H1 (cell line): ENCODE measurements at regions not wholly inside any gene's neighbourhood (a gene's known extent, or its start where the extent isn't known, plus 50 kb on each side); places are given as distances from the start of the nearest gene placed in this dataset.

Experiments used
- CTCF ChIA-PET: fragments of 300-600 bp; sonication (Branson Sonifier 250); formaldehyde crosslinking; loops from one replicate; lab custom pipeline; 2021; ENCODE audit not compliant: partially characterized antibody; lab: Charles Lee
- POLR2A ChIA-PET: fragments of 300-600 bp; sonication (Branson Sonifier 250); formaldehyde crosslinking; loops from one replicate; lab custom pipeline; 2021; ENCODE audit warnings: inconsistent platforms; ENCODE audit not compliant: partially characterized antibody; lab: Charles Lee
- DNase-seq, 2 experiments: peaks; one replicate each; pipeline versions ENCODE4 v3.0.0 to v3.0.0-alpha.2; 2010 to 2022; ENCODE audit warnings: low spot score in 2 of 2, low read depth in 1 of 2, mixed read lengths in 1 of 2
- FAIRE-seq: peaks from 2 replicates; lab custom pipeline; 2011; peaks lifted over from hg19 to GRCh38; lab: Jason Lieb, UNC
- H2AFZ ChIP-seq: 2 replicates; pipeline ENCODE4 v1.8.1; 2012; ENCODE audit warnings: low read length, inconsistent platforms
- H2AK5ac ChIP-seq: 2 replicates; pipeline ENCODE4 v1.6.1; 2013; ENCODE audit warnings: low read depth, low read length
- H2BK120ac ChIP-seq: replicated peaks from 2 replicates; pipeline ENCODE3; 2013; ENCODE audit warnings: low read depth, low read length, inconsistent platforms
- H2BK12ac ChIP-seq: 2 replicates; pipeline ENCODE4 v1.6.1; 2013; ENCODE audit warnings: low read depth, low read length
- H2BK15ac ChIP-seq: 2 replicates; pipeline ENCODE4 v1.6.1; 2013; ENCODE audit warnings: low read length
- H2BK20ac ChIP-seq: 2 replicates; pipeline ENCODE4 v1.6.1; 2013; ENCODE audit warnings: low read length
- H2BK5ac ChIP-seq: 2 replicates; pipeline ENCODE4 v1.6.1; 2013; ENCODE audit warnings: low read depth, low read length
- H3K14ac ChIP-seq: 2 replicates; pipeline ENCODE4 v1.6.1; 2013; ENCODE audit warnings: inconsistent platforms; ENCODE audit not compliant: insufficient read length
- H3K18ac ChIP-seq: 2 replicates; pipeline ENCODE4 v1.6.1; 2013; ENCODE audit warnings: low read length; ENCODE audit errors: extremely low read depth
- H3K23ac ChIP-seq: 2 replicates; pipeline ENCODE4 v1.6.1; 2013; ENCODE audit warnings: inconsistent platforms; ENCODE audit not compliant: insufficient read length
- H3K23me2 ChIP-seq: 2 replicates; pipeline ENCODE4 v1.6.1; 2013; ENCODE audit warnings: low read depth, low read length
- H3K27ac ChIP-seq: 2 replicates; pipeline ENCODE4 v1.6.1; 2011; ENCODE audit warnings: low read depth, low read length, inconsistent platforms
- H3K27me3 ChIP-seq, 4 experiments: replicated peaks in 1 of 4; 1 replicate in 1 of 4; 2 replicates in 3 of 4; pipeline versions ENCODE4 v1.6.1 to v1.8.1; 2011 to 2013; ENCODE audit warnings: low read length in 3 of 4, mild to moderate bottlenecking in 3 of 4, inconsistent platforms in 2 of 4, mixed read lengths in 2 of 4, moderate library complexity in 1 of 4; ENCODE audit not compliant: control insufficient read depth in 3 of 4, insufficient read depth in 3 of 4; ENCODE audit errors: extremely low read depth in 1 of 4
- H3K36me3 ChIP-seq, 4 experiments: 2 replicates each; pipeline versions ENCODE4 v1.6.1 to v1.8.1; 2011 to 2013; ENCODE audit warnings: mild to moderate bottlenecking in 4 of 4, low read length in 3 of 4, moderate library complexity in 2 of 4, control low read depth in 1 of 4, inconsistent platforms in 1 of 4; ENCODE audit not compliant: insufficient read depth in 4 of 4, control insufficient read depth in 2 of 4
- H3K4ac ChIP-seq: replicated peaks from 2 replicates; pipeline ENCODE3; 2013; ENCODE audit warnings: low read length, low read depth, mixed read lengths, inconsistent platforms; ENCODE audit not compliant: insufficient read length
- H3K4me1 ChIP-seq, 4 experiments: replicated peaks in 1 of 4; 1 replicate in 1 of 4; 2 replicates in 3 of 4; pipeline versions ENCODE4 v1.6.1 to v1.8.1; 2011 to 2013; ENCODE audit warnings: low read length in 3 of 4, inconsistent platforms in 2 of 4, mixed read lengths in 1 of 4; ENCODE audit not compliant: insufficient read depth in 4 of 4, control insufficient read depth in 3 of 4
- H3K4me2 ChIP-seq, 2 experiments: 2 replicates each; pipeline versions ENCODE4 v1.6.1 to v1.8.1; 2011 to 2013; ENCODE audit warnings: low read depth in 2 of 2, low read length in 2 of 2, control low read depth in 1 of 2, inconsistent platforms in 1 of 2, mild to moderate bottlenecking in 1 of 2; ENCODE audit not compliant: insufficient read depth in 1 of 2
- H3K4me3 ChIP-seq, 4 experiments: fragments of 200-600, 300-600 bp in 1 of 4; sonication (generic), shearing (Covaris generic), sonication (Bioruptor Twin) in 1 of 4; 2 replicates each; pipeline versions ENCODE4 v1.5.1 to v1.8.1; 2011 to 2016; ENCODE audit warnings: low read length in 4 of 4, low read depth in 3 of 4, control low read depth in 2 of 4, inconsistent platforms in 2 of 4, mild to moderate bottlenecking in 2 of 4, mixed read lengths in 1 of 4, moderate library complexity in 1 of 4; ENCODE audit not compliant: insufficient read depth in 2 of 4; ENCODE audit errors: extremely low read depth in 1 of 4
- H3K56ac ChIP-seq: replicated peaks from 2 replicates; pipeline ENCODE3; 2013; ENCODE audit warnings: low read depth, mild to moderate bottlenecking, mixed read lengths, low read length, inconsistent platforms; ENCODE audit not compliant: insufficient read length
- H3K79me1 ChIP-seq: 2 replicates; pipeline ENCODE4 v1.6.1; 2013; ENCODE audit warnings: low read depth, low read length, control low read depth
- H3K79me2 ChIP-seq, 2 experiments: 2 replicates each; pipeline versions ENCODE4 v1.6.1 to v1.8.1; 2012 to 2013; ENCODE audit warnings: low read length in 2 of 2, mild to moderate bottlenecking in 2 of 2, inconsistent platforms in 1 of 2; ENCODE audit not compliant: insufficient read depth in 2 of 2, control insufficient read depth in 1 of 2
- H3K9ac ChIP-seq, 4 experiments: replicated peaks in 1 of 4; 1 replicate in 1 of 4; 2 replicates in 3 of 4; pipeline versions ENCODE4 v1.6.1 to v1.8.1; 2011 to 2013; ENCODE audit warnings: low read depth in 3 of 4, low read length in 3 of 4, control low read depth in 2 of 4, mild to moderate bottlenecking in 2 of 4, moderate library complexity in 2 of 4, inconsistent platforms in 1 of 4; ENCODE audit errors: extremely low read depth in 1 of 4
- H3K9me3 ChIP-seq, 2 experiments: 2 replicates each; pipeline versions ENCODE4 v1.6.1 to v1.8.1; 2012 to 2013; ENCODE audit warnings: mild to moderate bottlenecking in 2 of 2, moderate library complexity in 2 of 2, control low read depth in 1 of 2, inconsistent platforms in 1 of 2, low read depth in 1 of 2, low read length in 1 of 2, mixed read lengths in 1 of 2; ENCODE audit not compliant: insufficient read depth in 2 of 2
- H4K20me1 ChIP-seq, 2 experiments: replicated peaks in 1 of 2; 2 replicates each; pipeline versions ENCODE3 to v1.8.1; 2011 to 2013; ENCODE audit warnings: inconsistent platforms in 2 of 2, low read length in 2 of 2, mild to moderate bottlenecking in 1 of 2; ENCODE audit not compliant: insufficient read depth in 2 of 2, control insufficient read depth in 1 of 2
- H4K5ac ChIP-seq: 2 replicates; pipeline ENCODE4 v1.6.1; 2013; ENCODE audit warnings: low read length, low read depth, mixed read lengths, inconsistent platforms; ENCODE audit not compliant: insufficient read length
- H4K8ac ChIP-seq: 2 replicates; pipeline ENCODE4 v1.8.0; 2013; ENCODE audit warnings: mild to moderate bottlenecking, moderate library complexity, low read length, inconsistent platforms; ENCODE audit not compliant: insufficient read depth; ENCODE audit errors: extremely low read depth
- H4K91ac ChIP-seq: replicated peaks from 2 replicates; pipeline ENCODE3; 2013; ENCODE audit warnings: low read length, mixed read lengths, inconsistent platforms; ENCODE audit not compliant: insufficient read length
- CBX8 ChIP-seq: fragments of 300-800, 300-1000 bp; sonication (generic); IDR thresholded peaks from 2 replicates; pipeline ENCODE4 v1.7.1; 2016; ENCODE audit warnings: low read depth, low read length, borderline replicate concordance
- POU5F1 ChIP-seq: IDR thresholded peaks from 2 replicates; pipeline ENCODE4 v1.6.1; 2011; ENCODE audit warnings: low read depth, mild to moderate bottlenecking, low read length, moderate library complexity
- SP4 ChIP-seq: IDR thresholded peaks from 2 replicates; pipeline ENCODE4 v1.6.1; 2012; ENCODE audit warnings: low read length, inconsistent platforms
- TCF12 ChIP-seq: IDR thresholded peaks from 2 replicates; pipeline ENCODE4 v1.6.1; 2011; ENCODE audit warnings: low read depth, mild to moderate bottlenecking, low read length
- ZNF274 ChIP-seq: IDR thresholded peaks from 2 replicates; pipeline ENCODE4 v1.7.0; 2012; ENCODE audit warnings: low read length, borderline replicate concordance; ENCODE audit errors: extremely low read depth
- whole genome bisulfite sequencing, 2 experiments: shearing (Covaris generic) in 1 of 2; methylation state at CpG; one replicate each; pipeline versions ENCODE4 v1.1.6 to v1.1.7; 2013 to 2015; ENCODE audit warnings: low lambda C conversion rate in 2 of 2, mixed read lengths in 2 of 2, inconsistent platforms in 1 of 2, low coverage in 1 of 2, missing lambda C conversion rate in 1 of 2; ENCODE audit not compliant: insufficient replicate concordance in 2 of 2, insufficient coverage in 1 of 2, insufficient read length in 1 of 2; ENCODE audit errors: extremely low coverage in 1 of 2, missing lambda C conversion rate in 1 of 2; 5-methylcytosine and 5-hydroxymethylcytosine counted together

DNA sequence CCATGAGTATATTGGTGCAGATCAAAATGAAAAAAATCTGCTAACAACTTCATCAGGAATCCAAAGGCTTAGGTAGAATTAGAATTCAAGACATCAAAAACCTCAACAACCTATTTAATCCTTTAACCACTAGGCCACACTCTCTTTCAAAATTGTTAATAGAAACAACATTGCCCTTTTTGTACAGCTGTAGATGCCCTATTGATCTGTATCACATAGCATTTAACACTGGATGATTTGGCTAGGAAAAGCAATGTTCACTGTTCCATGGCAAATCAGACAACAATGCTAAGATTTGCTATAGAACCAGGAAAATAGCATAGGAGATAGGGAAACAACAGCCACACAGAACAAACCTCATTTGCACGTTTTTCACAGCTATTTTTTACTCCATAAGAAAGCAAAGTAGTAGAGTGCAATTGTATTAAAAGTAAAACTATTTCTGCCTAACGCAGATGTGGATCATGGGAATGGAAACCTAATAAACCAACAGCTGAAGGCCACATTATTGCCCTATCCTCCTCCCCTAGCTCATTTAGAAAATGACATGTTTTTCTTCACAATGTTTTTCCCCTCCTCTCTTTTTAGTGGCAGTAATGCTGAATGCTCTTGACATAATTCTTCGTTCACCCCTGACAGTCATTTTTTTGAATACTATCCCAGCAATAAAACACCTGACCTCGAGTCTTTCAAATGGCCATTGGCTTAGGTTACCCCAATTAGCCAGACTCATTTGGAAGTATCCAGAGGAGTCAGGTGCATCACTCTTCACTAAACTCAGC, 373.0 kb upstream of the CCNH start:
- DNase-seq = no peak
- H2BK120ac ChIP-seq = no peak overlapping the region
- H3K23me2 ChIP-seq = no peaks in the 10 kb centered on the region
- H2AK5ac ChIP-seq = no peak overlapping the region
- WGBS, 2 experiments = 63% methylated on average over 4 of the region's 4 CpGs; no CpG with 5 or more reads in 1 of the 2 experiments
- no peak overlapping the region for H3K4me2 ChIP-seq
- no peak overlapping the region for H2BK5ac ChIP-seq
- H3K27ac ChIP-seq = no peak overlapping the region
- H3K18ac ChIP-seq = no peak overlapping the region
- ChIA-PET POLR2A (no interaction called here), CTCF (interaction anchor here (1.9 kb wide), 1 partner anchor 905 kb away, joined by 10 read pairs; no protein-coding TSS in a partner anchor)
- H2BK20ac ChIP-seq = no peak overlapping the region
- no peak for TF ChIP-seq ZNF274
- no peak for TF ChIP-seq CBX8
- TF ChIP-seq POU5F1 = no peak
- TF ChIP-seq SP4 = no peak
- TF ChIP-seq TCF12 = no peak
- no peaks in the 10 kb centered on the region for H3K79me1 ChIP-seq
- no peak overlapping the region for H3K4ac ChIP-seq
- no peak overlapping the region for H2BK12ac ChIP-seq
- no peaks in the 10 kb centered on the region for H3K9me3 ChIP-seq
- H2AFZ ChIP-seq = no peak overlapping the region
- H3K14ac ChIP-seq = no peak overlapping the region
- H4K5ac ChIP-seq = no peak overlapping the region
- H2BK15ac ChIP-seq = no peak overlapping the region
- H4K20me1 ChIP-seq = no peaks in the 10 kb centered on the region
- peaks cover 0 to 7% (median 0%) of the 10 kb centered on the region in 4 experiments; a peak in 2 of 7 replicates for H3K4me1 ChIP-seq
- H4K91ac ChIP-seq = no peak overlapping the region
- no peak overlapping the region for H3K4me3 ChIP-seq
- no peak overlapping the region for H4K8ac ChIP-seq
- no peak for FAIRE-seq
- H3K56ac ChIP-seq = no peak overlapping the region
- no peak overlapping the region for H3K23ac ChIP-seq
- H3K9ac ChIP-seq = no peak overlapping the region
- peaks cover 2 to 28% (median 7%) of the 10 kb centered on the region in 4 experiments; a peak in 5 of 7 replicates for H3K27me3 ChIP-seq
- no peaks in the 10 kb centered on the region for H3K36me3 ChIP-seq
- H3K79me2 ChIP-seq = no peaks in the 10 kb centered on the region
